Ascending aorta (tissue), 2 donors: ENCODE measurements at regions not wholly inside any gene's neighbourhood (a gene's known extent, or its start where the extent isn't known, plus 50 kb on each side); places are given as distances from the start of the nearest gene placed in this dataset.

ENCODE experiments used
- DNase-seq, 2 donors: peaks; one replicate each; pipeline ENCODE4 v3.0.0-alpha.2; 2019; ENCODE audit warnings: low spot score in 2 of 2
- H3K27ac ChIP-seq, 2 donors: fragments of 200-600 bp; sonication (generic); one replicate each; pipeline ENCODE4 v1.5.1; 2016 to 2017; ENCODE audit warnings: mild to moderate bottlenecking in 1 of 2
- H3K27me3 ChIP-seq: fragments of 200-600 bp; sonication (generic); one replicate; pipeline ENCODE4 v1.5.1; 2017
- H3K36me3 ChIP-seq, 2 donors: fragments of 200-600 bp; sonication (generic); one replicate each; pipeline ENCODE4 v1.5.1; 2016
- H3K4me1 ChIP-seq, 2 donors: fragments of 200-600 bp; sonication (generic); one replicate each; pipeline ENCODE4 v1.5.1; 2016 to 2017; ENCODE audit warnings: mild to moderate bottlenecking in 1 of 2
- H3K4me3 ChIP-seq, 2 donors: fragments of 200-600 bp; sonication (generic); one replicate each; pipeline ENCODE4 v1.5.1; 2016 to 2017; ENCODE audit warnings: mild to moderate bottlenecking in 1 of 2
- H3K9me3 ChIP-seq, 2 donors: fragments of 200-600 bp; sonication (generic); one replicate each; pipeline ENCODE4 v1.5.1; 2016
- intact Hi-C: fragments of 100-400 bp; cut with DNase I; formaldehyde crosslinking; loops from one replicate; pipeline ENCODE4 v1.15.1; 2023
- TF ChIP-seq, protein P1 (sequence below), 3 experiments: fragments of 200-600 bp in 2 of 3; fragments of 450-650 bp in 1 of 3; sonication (generic) in 2 of 3; IDR thresholded peaks; one replicate each; pipeline ENCODE4 v1.5.1; 2016 to 2019; ENCODE audit warnings: antibody characterized with exemption in 3 of 3, mild to moderate bottlenecking in 1 of 3, moderate library complexity in 1 of 3

DNA sequence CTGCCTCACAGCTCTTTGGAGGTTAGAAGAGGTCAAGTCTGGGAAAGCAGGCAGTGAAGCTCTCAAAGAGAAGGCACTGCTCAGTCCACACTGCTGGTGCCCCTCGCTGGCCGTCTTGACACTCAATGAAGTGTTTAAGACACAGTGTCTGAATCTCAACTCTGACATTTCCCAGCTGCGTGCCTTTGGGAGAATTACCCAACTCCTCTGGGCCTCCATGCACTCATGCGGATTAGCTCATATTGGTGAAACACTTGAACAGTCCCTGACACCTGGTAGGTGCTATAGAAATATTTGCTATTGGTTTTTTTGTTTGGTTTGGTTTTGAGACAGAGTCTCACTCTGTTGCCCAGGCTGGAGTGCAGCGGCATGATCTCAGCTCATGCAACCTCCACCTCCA is 281.0 kb downstream of the SRBD1 start:
- Histone ChIP-seq H3K4me1 (no peaks in the 10 kb centered on the region), H3K36me3 (no peaks in the 10 kb centered on the region), H3K27me3 (no peaks in the 10 kb centered on the region), H3K4me3 (no peak overlapping the region), H3K27ac (no peak overlapping the region), H3K9me3 (no peaks in the 10 kb centered on the region)
- no peak for DNase-seq
- intact Hi-C loops, result no loop called here
- TF ChIP-seq, protein P1, sequence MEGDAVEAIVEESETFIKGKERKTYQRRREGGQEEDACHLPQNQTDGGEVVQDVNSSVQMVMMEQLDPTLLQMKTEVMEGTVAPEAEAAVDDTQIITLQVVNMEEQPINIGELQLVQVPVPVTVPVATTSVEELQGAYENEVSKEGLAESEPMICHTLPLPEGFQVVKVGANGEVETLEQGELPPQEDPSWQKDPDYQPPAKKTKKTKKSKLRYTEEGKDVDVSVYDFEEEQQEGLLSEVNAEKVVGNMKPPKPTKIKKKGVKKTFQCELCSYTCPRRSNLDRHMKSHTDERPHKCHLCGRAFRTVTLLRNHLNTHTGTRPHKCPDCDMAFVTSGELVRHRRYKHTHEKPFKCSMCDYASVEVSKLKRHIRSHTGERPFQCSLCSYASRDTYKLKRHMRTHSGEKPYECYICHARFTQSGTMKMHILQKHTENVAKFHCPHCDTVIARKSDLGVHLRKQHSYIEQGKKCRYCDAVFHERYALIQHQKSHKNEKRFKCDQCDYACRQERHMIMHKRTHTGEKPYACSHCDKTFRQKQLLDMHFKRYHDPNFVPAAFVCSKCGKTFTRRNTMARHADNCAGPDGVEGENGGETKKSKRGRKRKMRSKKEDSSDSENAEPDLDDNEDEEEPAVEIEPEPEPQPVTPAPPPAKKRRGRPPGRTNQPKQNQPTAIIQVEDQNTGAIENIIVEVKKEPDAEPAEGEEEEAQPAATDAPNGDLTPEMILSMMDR (IDR thresholded peaks at IDR 0.05), result no peak

DNA sequence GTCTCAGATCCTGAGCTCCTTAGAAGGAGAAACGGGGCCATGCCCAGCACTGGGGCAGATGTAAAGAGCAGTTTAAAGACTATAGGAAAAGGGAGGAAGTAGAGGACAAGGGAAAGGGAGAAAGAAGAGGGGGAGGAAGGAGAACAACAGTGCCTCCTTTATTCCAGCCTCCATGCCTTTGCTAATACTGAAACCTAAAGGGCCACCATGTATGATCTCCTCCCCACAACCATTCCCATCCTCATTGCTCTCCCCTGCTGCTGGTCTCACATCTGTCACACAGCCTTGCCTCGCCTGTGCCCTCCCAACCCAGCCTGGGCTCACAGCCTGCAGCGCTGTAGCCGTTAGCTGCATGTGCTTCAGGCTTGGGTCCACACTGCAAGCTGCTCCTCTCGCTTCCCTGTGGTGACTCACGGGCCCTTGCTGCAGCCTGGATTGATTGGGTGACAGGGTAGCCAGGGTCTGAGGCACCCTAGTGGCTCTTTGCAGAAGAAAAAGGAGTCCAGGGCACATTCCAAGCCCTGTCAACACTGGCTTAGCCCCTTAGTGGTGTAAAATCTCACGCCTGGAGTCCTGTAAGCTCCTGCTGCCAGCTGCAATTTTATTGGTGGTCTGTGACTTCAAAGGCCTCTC is 281.9 kb downstream of the SRBD1 start:
- no peak for DNase-seq
- Histone ChIP-seq H3K36me3 (no peaks in the 10 kb centered on the region), H3K4me3 (no peak overlapping the region), H3K4me1 (no peaks in the 10 kb centered on the region), H3K27me3 (no peaks in the 10 kb centered on the region), H3K27ac (no peak overlapping the region), H3K9me3 (no peaks in the 10 kb centered on the region)
- intact Hi-C loops, result no loop called here
- TF ChIP-seq, protein P1 (IDR thresholded peaks at IDR 0.05), result no peak

GRCh38 chr2:45328264-45328870 is 282.7 kb downstream of the SRBD1 start:
- Histone ChIP-seq H3K4me3 (no peak overlapping the region), H3K27ac (no peak overlapping the region)

GRCh38 chr2:45323344-45323743 is 287.7 kb downstream of the SRBD1 start:
- DNase-seq, result no peak
- H3K27me3 ChIP-seq, result no peaks in the 10 kb centered on the region
- H3K27ac ChIP-seq, result no peak overlapping the region
- TF ChIP-seq, protein P1 (IDR thresholded peaks at IDR 0.05), result no peak
- no peaks in the 10 kb centered on the region for H3K4me1 ChIP-seq
- no peaks in the 10 kb centered on the region for H3K36me3 ChIP-seq
- H3K9me3 ChIP-seq, result peaks cover 0 to 5% of the 10 kb centered on the region in 2 donors
- intact Hi-C loops, result no loop called here
- no peak overlapping the region for H3K4me3 ChIP-seq

More at GRCh38 chr2:45328264-45328870, 282.7 kb downstream of the SRBD1 start:
- Histone ChIP-seq H3K9me3 (peaks cover 0 to 5% of the 10 kb centered on the region in 2 donors), H3K36me3 (no peaks in the 10 kb centered on the region), H3K27me3 (no peaks in the 10 kb centered on the region), H3K4me1 (no peaks in the 10 kb centered on the region)
- TF ChIP-seq, protein P1 (IDR thresholded peaks at IDR 0.05), result no peak
- no peak for DNase-seq
- intact Hi-C loops, result no loop called here

- Histone ChIP-seq H3K4me1 (no peaks in the 10 kb centered on the region), H3K9me3 (peaks cover 0 to 5% of the 10 kb centered on the region in 2 donors)
- TF ChIP-seq, protein P1 (IDR thresholded peaks at IDR 0.05), result no peak
Measured at GRCh38 chr2:45320956-45321355, 290.1 kb downstream of the SRBD1 start.

More at GRCh38 chr2:45320956-45321355, 290.1 kb downstream of the SRBD1 start:
- no peaks in the 10 kb centered on the region for H3K36me3 ChIP-seq
- intact Hi-C loops, result no loop called here
- no peak overlapping the region for H3K27ac ChIP-seq
- no peaks in the 10 kb centered on the region for H3K27me3 ChIP-seq
- H3K4me3 ChIP-seq, result no peak overlapping the region
- DNase-seq, result no peak
